IMR-90 (cell line): ENCODE measurements at regions not wholly inside any gene's neighbourhood (a gene's known extent, or its start where the extent isn't known, plus 50 kb on each side); places are given as distances from the start of the nearest gene placed in this dataset.

Experiments
- ATAC-seq: fragments of 200-7000 bp; cut with Tn5 transposase; 2 replicates; pipeline ENCODE4 v1.9.1; 2020; ENCODE audit warnings: low read depth, mild to moderate bottlenecking, moderate library complexity
- BruUV-seq: library from RNA; stranded (reverse); fragments of 400-500 nt; replicated peaks from 2 replicates; lab custom pipeline; 2021; lab: Mats Ljungman, UMichigan
- CTCF ChIA-PET: fragments of 300-600 bp; formaldehyde crosslinking; extraction: SDS; loops from one replicate; lab custom pipeline; 2021; ENCODE audit warnings: antibody characterized with exemption; lab: Yijun Ruan, JAX
- POLR2A ChIA-PET: fragments of 300-600 bp; sonication (Branson Sonifier 250); formaldehyde crosslinking; loops from one replicate; lab custom pipeline; 2022; ENCODE audit warnings: antibody characterized with exemption; ENCODE audit not compliant: unreplicated experiment; lab: Charles Lee
- DNase-seq: peaks from one replicate; pipeline ENCODE4 v3.0.0; 2013
- H2AFZ ChIP-seq: replicated peaks from 2 replicates; pipeline ENCODE3; 2013; ENCODE audit warnings: low read length, mild to moderate bottlenecking; ENCODE audit not compliant: poor library complexity
- H2AK5ac ChIP-seq: 2 replicates; pipeline ENCODE4 v1.6.1; 2013; ENCODE audit warnings: low read depth, low read length, inconsistent platforms
- H2AK9ac ChIP-seq: replicated peaks from 2 replicates; pipeline ENCODE3; 2013; ENCODE audit warnings: mild to moderate bottlenecking, low read depth, low read length, moderate library complexity; ENCODE audit not compliant: poor library complexity
- H2BK120ac ChIP-seq: 2 replicates; pipeline ENCODE4 v1.6.1; 2013; ENCODE audit warnings: low read depth, low read length, inconsistent platforms
- H2BK15ac ChIP-seq: 3 replicates; pipeline ENCODE4 v1.6.1; 2013; ENCODE audit warnings: low read depth, low read length, inconsistent platforms
- H2BK20ac ChIP-seq: 2 replicates; pipeline ENCODE4 v1.6.1; 2013; ENCODE audit warnings: low read depth, mild to moderate bottlenecking, inconsistent platforms, low read length, moderate library complexity
- H2BK5ac ChIP-seq: 2 replicates; pipeline ENCODE4 v1.6.1; 2013; ENCODE audit warnings: mild to moderate bottlenecking, low read depth, low read length, inconsistent platforms; ENCODE audit not compliant: poor library complexity, severe bottlenecking
- H3K14ac ChIP-seq: replicated peaks from 2 replicates; pipeline ENCODE4 v1.6.1; 2013; ENCODE audit warnings: low read depth, low read length, inconsistent platforms
- H3K18ac ChIP-seq: 2 replicates; pipeline ENCODE4 v1.6.1; 2013; ENCODE audit warnings: low read depth, low read length, control low read depth
- H3K23ac ChIP-seq: 2 replicates; pipeline ENCODE4 v1.6.1; 2013; ENCODE audit warnings: low read depth, low read length, inconsistent platforms
- H3K27ac ChIP-seq: 2 replicates; pipeline ENCODE4 v1.5.1; 2013; ENCODE audit warnings: mild to moderate bottlenecking, control low read depth, low read length; ENCODE audit not compliant: insufficient read depth
- H3K27me3 ChIP-seq: 2 replicates; pipeline ENCODE4 v1.6.1; 2013; ENCODE audit warnings: low read length; ENCODE audit not compliant: control insufficient read depth, insufficient read depth
- H3K36me3 ChIP-seq: 2 replicates; pipeline ENCODE4 v1.6.1; 2013; ENCODE audit warnings: low read length, mixed read lengths; ENCODE audit not compliant: control insufficient read depth, insufficient read depth
- H3K4ac ChIP-seq: 2 replicates; pipeline ENCODE4 v1.6.1; 2013; ENCODE audit warnings: low read depth, low read length, inconsistent platforms
- H3K4me1 ChIP-seq: 2 replicates; pipeline ENCODE4 v1.6.1; 2013; ENCODE audit warnings: low read length, mixed read lengths; ENCODE audit not compliant: control insufficient read depth, insufficient read depth
- H3K4me2 ChIP-seq: 2 replicates; pipeline ENCODE4 v1.6.1; 2013; ENCODE audit warnings: low read depth, mild to moderate bottlenecking, control low read depth, low read length, moderate library complexity
- H3K4me3 ChIP-seq: 2 replicates; pipeline ENCODE4 v1.5.1; 2013; ENCODE audit warnings: low read depth, mild to moderate bottlenecking, control low read depth, low read length, moderate library complexity; ENCODE audit not compliant: insufficient read depth
- H3K56ac ChIP-seq: 2 replicates; pipeline ENCODE4 v1.6.1; 2013; ENCODE audit warnings: low read length, inconsistent platforms; ENCODE audit not compliant: insufficient read depth; ENCODE audit errors: extremely low read depth
- H3K79me1 ChIP-seq, 2 experiments: 2 replicates each; pipeline ENCODE4 v1.6.1; 2013; ENCODE audit warnings: low read length in 2 of 2, inconsistent platforms in 1 of 2, low read depth in 1 of 2
- H3K9ac ChIP-seq: 2 replicates; pipeline ENCODE4 v1.6.1; 2013; ENCODE audit warnings: low read depth, low read length, control low read depth
- H3K9me1 ChIP-seq: 2 replicates; pipeline ENCODE4 v1.6.1; 2013; ENCODE audit warnings: low read length, inconsistent platforms; ENCODE audit not compliant: insufficient read depth
- H3K9me3 ChIP-seq: 2 replicates; pipeline ENCODE4 v1.6.1; 2013; ENCODE audit warnings: low read length; ENCODE audit not compliant: control insufficient read depth, insufficient read depth
- H4K20me1 ChIP-seq: 2 replicates; pipeline ENCODE4 v1.6.1; 2013; ENCODE audit warnings: low read length, inconsistent platforms; ENCODE audit not compliant: insufficient read depth
- H4K5ac ChIP-seq: 2 replicates; pipeline ENCODE4 v1.6.1; 2013; ENCODE audit warnings: mild to moderate bottlenecking, low read depth, low read length, control low read depth
- H4K8ac ChIP-seq, 2 experiments: 2 replicates each; pipeline ENCODE4 v1.6.1; 2013; ENCODE audit warnings: low read depth in 2 of 2, low read length in 2 of 2, control low read depth in 1 of 2, inconsistent platforms in 1 of 2
- H4K91ac ChIP-seq: 2 replicates; pipeline ENCODE4 v1.6.1; 2013; ENCODE audit warnings: low read depth, low read length, inconsistent platforms; ENCODE audit not compliant: insufficient read depth
- CTCF ChIP-seq: conservative IDR thresholded peaks from 2 replicates; pipeline ENCODE4 v1.5.1; 2012; ENCODE audit warnings: mild to moderate bottlenecking, low read depth, low read length, improper control_type of control experiment
- ELK1 ChIP-seq: fragments of 150-350 bp; IDR thresholded peaks from 2 replicates; pipeline ENCODE4 v1.6.1; 2016; ENCODE audit warnings: low read depth, mild to moderate bottlenecking, low read length, moderate library complexity, borderline replicate concordance
- FOS ChIP-seq: fragments of 150-350 bp; IDR thresholded peaks from 2 replicates; pipeline ENCODE4 v1.6.1; 2016; ENCODE audit warnings: low read depth, low read length
- MXI1 ChIP-seq: IDR thresholded peaks from 2 replicates; pipeline ENCODE4 v1.6.1; 2012; ENCODE audit warnings: low read depth, mild to moderate bottlenecking, low read length, moderate library complexity, borderline replicate concordance
- POLR2A ChIP-seq: IDR thresholded peaks from 2 replicates; pipeline ENCODE4 v1.6.1; 2012; ENCODE audit warnings: mild to moderate bottlenecking, low read depth, low read length
- RAD21 ChIP-seq: IDR thresholded peaks from 2 replicates; pipeline ENCODE4 v1.6.1; 2012; ENCODE audit warnings: low read length, improper control_type of control experiment
- SMC3 ChIP-seq: fragments of 150-350 bp; IDR thresholded peaks from 2 replicates; pipeline ENCODE4 v1.6.1; 2016; ENCODE audit warnings: low read depth, mild to moderate bottlenecking, antibody characterized with exemption, low read length, moderate library complexity
- USF2 ChIP-seq: fragments of 150-350 bp; IDR thresholded peaks from 2 replicates; pipeline ENCODE4 v1.6.1; 2017; ENCODE audit warnings: mild to moderate bottlenecking, antibody characterized with exemption, low read length, low read depth
- WGBS, 2 experiments: methylation state at CpG; one replicate each; pipeline versions ENCODE4 v1.1.5 to v1.1.7; 2013; ENCODE audit warnings: missing lambda C conversion rate in 2 of 2; ENCODE audit not compliant: insufficient read length in 1 of 2; ENCODE audit errors: extremely low coverage in 2 of 2; 5-methylcytosine and 5-hydroxymethylcytosine counted together
- dilution Hi-C: fragments of 300-500 bp; cut with HindIII; formaldehyde crosslinking; loops from one replicate; pipeline ENCODE4 v1.14.3; 2018; ENCODE audit warnings: low sequenced_read_pairs; ENCODE audit not compliant: unreplicated experiment
- in situ Hi-C: fragments of 300-500 bp; cut with MboI; formaldehyde crosslinking; loops from 3 replicates; pipeline ENCODE4 v1.14.3; 2019; ENCODE audit warnings: low sequenced_read_pairs, inconsistent platforms, mixed read lengths
- intact Hi-C: fragments of 100-400 bp; cut with micrococcal nuclease; formaldehyde crosslinking; loops from 2 replicates; pipeline ENCODE4 v1.10.0; 2022

- H2BK120ac ChIP-seq, result no peak overlapping the region
- no peak overlapping the region for H3K14ac ChIP-seq
- H2AK5ac ChIP-seq, result no peak overlapping the region
- H2AK9ac ChIP-seq, result no peak overlapping the region
- no peak overlapping the region for H3K18ac ChIP-seq
- no peaks in the 10 kb centered on the region for H3K79me1 ChIP-seq
- peaks cover 3% of the 10 kb centered on the region; the same call in 1 of the 2 replicates for H3K9me1 ChIP-seq
- no peak overlapping the region for H4K5ac ChIP-seq
- no peak overlapping the region for H2BK15ac ChIP-seq
- H3K56ac ChIP-seq, result no peak overlapping the region
- intact Hi-C loops (no loop called here), dilution Hi-C loops (no loop called here), in situ Hi-C loops (no loop called here)
- no peak overlapping the region for H3K9ac ChIP-seq
- H3K4me2 ChIP-seq, result no peak overlapping the region
- H4K91ac ChIP-seq, result no peak overlapping the region
- WGBS, 2 experiments, result 83% methylated on average over 2 of the region's 2 CpGs; no CpG with 5 or more reads in 1 of the 2 experiments
- H4K20me1 ChIP-seq, result no peaks in the 10 kb centered on the region
- H4K8ac ChIP-seq, result no peak overlapping the region
- ATAC-seq (no peak), DNase-seq (no peak)
- H3K27ac ChIP-seq, result no peak overlapping the region
- H2AFZ ChIP-seq, result no peak overlapping the region
- TF ChIP-seq CTCF (no peak), FOS (no peak), ELK1 (no peak), POLR2A (no peak), RAD21 (no peak), MXI1 (no peak), SMC3 (no peak), USF2 (no peak)
- H3K9me3 ChIP-seq, result no peaks in the 10 kb centered on the region
- ChIA-PET CTCF (no interaction called here), POLR2A (interaction anchor here (0.5 to 0.6 kb wide), 3 partner anchors 26 to 283 kb away, joined by 3 read pairs; no protein-coding TSS in a partner anchor)
- H3K27me3 ChIP-seq, result no peaks in the 10 kb centered on the region
- no peak overlapping the region for H3K4me3 ChIP-seq
- no peak overlapping the region for H2BK20ac ChIP-seq
- H3K4me1 ChIP-seq, result peaks cover 9% of the 10 kb centered on the region
- no peak overlapping the region for H2BK5ac ChIP-seq
- no peak overlapping the region for H3K4ac ChIP-seq
- no peak overlapping the region for H3K23ac ChIP-seq
- no TSS peak for BruUV-seq
- no peaks in the 10 kb centered on the region for H3K36me3 ChIP-seq
Measured at GRCh38 chr3:177510693-177511216, 313.5 kb upstream of the TBL1XR1 start.
